ENCODE measurements at regions not wholly inside any gene's neighbourhood (a gene's known extent, or its start where the extent isn't known, plus 50 kb on each side); places are given as distances from the start of the nearest gene placed in this dataset.

DNA sequence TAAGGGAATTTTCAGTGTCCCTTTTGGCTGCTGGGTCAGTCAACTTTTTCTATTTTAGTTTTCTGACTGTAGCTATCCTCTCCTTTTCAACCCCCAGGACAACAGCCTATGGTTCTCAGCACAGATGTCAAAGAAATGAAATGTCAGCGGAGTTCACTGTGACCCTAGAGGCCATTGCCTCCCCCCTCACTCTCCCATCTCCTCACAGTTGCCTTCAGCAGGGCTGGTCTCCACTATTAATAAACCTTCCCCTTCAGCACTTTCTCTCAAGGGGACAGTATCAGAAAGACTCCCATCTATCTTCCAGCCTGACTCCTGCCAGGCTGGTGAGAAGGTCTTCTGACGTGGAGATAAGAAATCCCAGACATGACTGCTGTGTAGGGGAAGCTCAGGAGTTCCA lies 137.1 kb upstream of the WSCD2 start:
- TF ChIP-seq, protein P1, sequence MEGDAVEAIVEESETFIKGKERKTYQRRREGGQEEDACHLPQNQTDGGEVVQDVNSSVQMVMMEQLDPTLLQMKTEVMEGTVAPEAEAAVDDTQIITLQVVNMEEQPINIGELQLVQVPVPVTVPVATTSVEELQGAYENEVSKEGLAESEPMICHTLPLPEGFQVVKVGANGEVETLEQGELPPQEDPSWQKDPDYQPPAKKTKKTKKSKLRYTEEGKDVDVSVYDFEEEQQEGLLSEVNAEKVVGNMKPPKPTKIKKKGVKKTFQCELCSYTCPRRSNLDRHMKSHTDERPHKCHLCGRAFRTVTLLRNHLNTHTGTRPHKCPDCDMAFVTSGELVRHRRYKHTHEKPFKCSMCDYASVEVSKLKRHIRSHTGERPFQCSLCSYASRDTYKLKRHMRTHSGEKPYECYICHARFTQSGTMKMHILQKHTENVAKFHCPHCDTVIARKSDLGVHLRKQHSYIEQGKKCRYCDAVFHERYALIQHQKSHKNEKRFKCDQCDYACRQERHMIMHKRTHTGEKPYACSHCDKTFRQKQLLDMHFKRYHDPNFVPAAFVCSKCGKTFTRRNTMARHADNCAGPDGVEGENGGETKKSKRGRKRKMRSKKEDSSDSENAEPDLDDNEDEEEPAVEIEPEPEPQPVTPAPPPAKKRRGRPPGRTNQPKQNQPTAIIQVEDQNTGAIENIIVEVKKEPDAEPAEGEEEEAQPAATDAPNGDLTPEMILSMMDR (IDR thresholded peaks at IDR 0.05) = no peak
- TF ChIP-seq POLR2A (IDR thresholded peaks at IDR 0.05) = no peak
- TF ChIP-seq EP300 (IDR thresholded peaks at IDR 0.05) = no peak

All from ovary (tissue), 3 donors.